Lower leg skin (tissue), 4 donors: ENCODE measurements at regions not wholly inside any gene's neighbourhood (a gene's known extent, or its start where the extent isn't known, plus 50 kb on each side); places are given as distances from the start of the nearest gene placed in this dataset.

Source experiments
- DNase-seq, 2 donors: peaks; one replicate each; pipeline ENCODE4 v3.0.0-alpha.2; 2019; ENCODE audit warnings: low spot score in 2 of 2
- H3K4me3 ChIP-seq: fragments of 200-600 bp; sonication (generic); 2 replicates; pipeline ENCODE4 v1.5.1; 2017; ENCODE audit warnings: mild to moderate bottlenecking, low read depth; ENCODE audit not compliant: poor library complexity, severe bottlenecking
- CTCF ChIP-seq, 3 donors: fragments of 450-650 bp; IDR thresholded peaks; one replicate each; pipeline ENCODE4 v1.5.1; 2016; ENCODE audit warnings: antibody characterized with exemption in 3 of 3, mild to moderate bottlenecking in 3 of 3, moderate library complexity in 2 of 3
- POLR2A ChIP-seq, 2 donors: fragments of 450-650 bp; IDR thresholded peaks; one replicate each; pipeline ENCODE4 v1.6.1; 2016 to 2017; ENCODE audit warnings: antibody characterized with exemption in 2 of 2, mild to moderate bottlenecking in 1 of 2, moderate library complexity in 1 of 2
- WGBS, 2 donors: methylation state at CpG; one replicate each; pipeline ENCODE4 v1.1.5; 2018; 5-methylcytosine and 5-hydroxymethylcytosine counted together
- intact Hi-C: fragments of 100-400 bp; cut with DNase I; formaldehyde crosslinking; loops from one replicate; pipeline ENCODE4 v1.15.0; 2023; ENCODE audit warnings: low total_unique reads

GRCh38 chr14:57085043-57085442 is 183.7 kb downstream of the EXOC5 start:
- TF ChIP-seq CTCF (IDR thresholded peaks at IDR 0.05) (no peak), POLR2A (IDR thresholded peaks at IDR 0.05) (no peak)
- H3K4me3 ChIP-seq: no peak overlapping the region
- intact Hi-C loops: no loop called here
- WGBS, 2 donors: 66 to 77% methylated on average over 3 of the region's 3 CpGs
- DNase-seq: no peak

GRCh38 chr14:57080691-57081090 is 188.0 kb downstream of the EXOC5 start:
- H3K4me3 ChIP-seq: no peak overlapping the region
- 69 to 76% methylated on average over 3 of the region's 3 CpGs for WGBS, 2 donors
- intact Hi-C loops: no loop called here
- DNase-seq: no peak
- TF ChIP-seq POLR2A (IDR thresholded peaks at IDR 0.05): no peak
- no peak for TF ChIP-seq CTCF (IDR thresholded peaks at IDR 0.05)

GRCh38 chr14:57078054-57078453 is 190.7 kb downstream of the EXOC5 start:
- intact Hi-C loops: no loop called here
- TF ChIP-seq POLR2A (IDR thresholded peaks at IDR 0.05) (no peak), CTCF (IDR thresholded peaks at IDR 0.05) (no peak)
- no peak for DNase-seq
- WGBS, 2 donors: 74 to 81% methylated on average over 2 of the region's 2 CpGs
- H3K4me3 ChIP-seq: no peak overlapping the region

GRCh38 chr14:57073986-57074385 is 194.7 kb downstream of the EXOC5 start:
- intact Hi-C loops: no loop called here
- no peak for DNase-seq
- TF ChIP-seq CTCF (IDR thresholded peaks at IDR 0.05): no peak
- TF ChIP-seq POLR2A (IDR thresholded peaks at IDR 0.05): no peak
- 50 to 74% methylated on average over 5 of the region's 5 CpGs for WGBS, 2 donors
- no peak overlapping the region for H3K4me3 ChIP-seq

GRCh38 chr14:57071639-57072038 is 197.1 kb downstream of the EXOC5 start:
- no peak for DNase-seq
- intact Hi-C loops: no loop called here
- TF ChIP-seq CTCF (IDR thresholded peaks at IDR 0.05): no peak
- TF ChIP-seq POLR2A (IDR thresholded peaks at IDR 0.05): no peak
- H3K4me3 ChIP-seq: no peak overlapping the region
- 33 to 62% methylated on average over 1 of the region's 1 CpG for WGBS, 2 donors

GRCh38 chr14:57069702-57070101 is 199.0 kb downstream of the EXOC5 start:
- H3K4me3 ChIP-seq: no peak overlapping the region
- WGBS, 2 donors: 73 to 78% methylated on average over 5 of the region's 5 CpGs
- TF ChIP-seq POLR2A (IDR thresholded peaks at IDR 0.05): no peak
- TF ChIP-seq CTCF (IDR thresholded peaks at IDR 0.05): no peak
- no peak for DNase-seq
- intact Hi-C loops: no loop called here
